ENCODE measurements at regions not wholly inside any gene's neighbourhood (a gene's known extent, or its start where the extent isn't known, plus 50 kb on each side); places are given as distances from the start of the nearest gene placed in this dataset.

DNA sequence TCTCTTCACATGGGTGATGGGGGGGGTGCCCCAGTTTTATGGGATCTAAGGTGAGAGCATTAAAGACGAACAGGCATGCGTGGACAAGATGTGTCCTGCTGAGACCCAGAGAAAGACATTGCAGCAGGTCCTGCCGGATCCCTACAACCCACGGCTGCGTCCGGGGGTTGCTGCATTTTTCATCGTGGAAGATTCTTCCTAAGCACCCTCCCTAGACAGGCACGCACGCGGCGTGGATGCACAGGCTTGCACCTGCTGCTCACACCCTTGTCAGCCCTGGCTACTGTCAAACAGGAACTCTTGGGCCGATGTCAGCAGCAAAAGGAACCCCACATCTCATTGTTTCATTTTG, 280.6 kb upstream of the RTL1 start:
- no peak for DNase-seq

DNA sequence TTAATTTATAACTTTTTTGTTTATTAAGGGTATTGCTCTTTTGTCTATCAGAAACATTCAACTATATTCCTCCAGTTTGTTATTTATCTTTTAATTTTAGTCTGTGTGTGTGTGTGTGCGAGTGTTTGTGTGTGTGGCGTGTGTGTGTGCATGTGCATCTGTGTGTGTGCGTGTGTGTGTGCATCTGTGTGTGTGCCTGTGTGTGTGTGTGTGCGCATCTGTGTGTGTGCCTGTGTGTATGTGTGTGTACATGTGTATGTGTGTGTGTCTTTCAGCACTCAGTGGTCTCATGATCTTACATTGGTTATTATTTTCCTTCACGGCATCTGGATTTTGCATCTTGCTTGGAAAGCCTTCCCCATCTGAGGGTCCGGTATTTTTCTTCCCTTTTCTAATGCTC, 281.1 kb upstream of the RTL1 start:
- no peak for DNase-seq

DNA sequence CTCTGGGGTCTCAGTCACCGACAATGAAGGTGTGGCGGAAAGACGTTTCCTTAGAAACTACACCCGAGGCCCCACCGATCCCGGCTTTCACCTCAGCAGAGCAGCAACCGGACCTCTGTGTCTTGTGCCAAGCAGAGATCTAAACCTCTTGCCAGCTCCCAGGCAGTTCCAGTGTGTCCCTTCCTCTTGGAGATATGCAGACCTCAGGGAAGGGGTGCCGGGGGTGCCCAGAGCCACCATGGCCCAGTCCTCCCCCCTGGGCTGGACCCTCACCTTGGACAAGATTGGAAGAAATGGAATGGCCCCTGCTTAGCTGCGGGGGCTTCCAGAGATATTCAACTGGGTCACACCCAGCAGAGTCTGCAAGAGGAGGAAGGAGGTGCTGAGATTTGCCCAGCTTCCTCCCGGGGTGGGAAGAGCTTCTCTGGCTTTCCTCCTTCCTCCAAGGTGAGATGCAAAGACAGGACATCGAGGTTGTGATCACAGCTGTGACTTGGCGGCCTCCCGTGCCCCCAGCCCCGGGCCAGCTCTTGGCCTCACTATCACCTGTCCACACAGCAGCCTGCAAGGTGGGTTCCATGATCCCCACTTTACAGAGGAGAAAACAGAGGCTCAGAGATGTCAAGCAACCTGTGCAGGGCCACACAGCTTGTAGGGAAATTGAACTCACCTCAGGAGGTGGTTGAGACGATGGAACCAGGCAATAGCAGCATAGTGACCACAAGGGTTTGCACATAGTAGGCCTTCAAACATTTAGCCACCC, 281.7 kb upstream of the RTL1 start:
- no peak for DNase-seq

DNA sequence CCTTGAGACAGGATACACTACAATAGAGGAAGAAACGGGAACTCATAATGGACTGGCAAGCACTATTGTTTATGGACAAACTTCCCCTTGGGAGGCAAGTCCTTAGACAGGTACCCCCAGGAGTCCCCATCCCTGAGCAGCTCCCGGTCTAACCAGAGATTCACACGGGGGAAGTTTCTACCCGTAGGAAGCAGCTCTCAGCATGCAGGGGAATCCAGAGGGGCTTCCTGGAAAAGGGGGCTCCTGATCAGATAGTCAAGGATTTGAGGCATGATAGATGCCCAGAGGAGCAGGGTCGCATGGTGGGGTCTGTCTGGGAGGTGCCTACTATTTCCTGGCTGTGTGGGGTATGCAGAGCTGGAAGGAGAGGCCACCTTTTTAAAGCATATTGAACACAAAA, 282.4 kb upstream of the RTL1 start:
- DNase-seq: no peak

DNA sequence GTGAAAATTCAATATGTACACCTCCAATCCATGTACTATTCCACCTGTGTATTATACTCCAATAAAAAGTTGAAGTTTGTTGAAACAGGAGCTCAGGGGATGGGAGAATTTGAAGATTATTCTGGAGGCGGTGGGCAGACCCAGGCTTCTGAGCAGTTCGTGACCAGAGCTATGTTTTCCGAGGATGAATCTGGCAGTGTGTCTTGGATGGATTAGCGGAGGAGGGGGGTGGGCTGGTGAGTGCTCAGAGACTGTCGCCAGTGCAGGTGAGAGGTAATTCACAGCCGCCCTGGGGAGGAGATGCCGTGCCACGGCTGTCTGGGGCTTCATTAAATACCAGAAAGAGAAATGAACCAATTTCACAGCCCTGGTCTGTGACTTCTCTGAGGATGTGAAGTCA, 283.0 kb upstream of the RTL1 start:
- no peak for DNase-seq

DNA sequence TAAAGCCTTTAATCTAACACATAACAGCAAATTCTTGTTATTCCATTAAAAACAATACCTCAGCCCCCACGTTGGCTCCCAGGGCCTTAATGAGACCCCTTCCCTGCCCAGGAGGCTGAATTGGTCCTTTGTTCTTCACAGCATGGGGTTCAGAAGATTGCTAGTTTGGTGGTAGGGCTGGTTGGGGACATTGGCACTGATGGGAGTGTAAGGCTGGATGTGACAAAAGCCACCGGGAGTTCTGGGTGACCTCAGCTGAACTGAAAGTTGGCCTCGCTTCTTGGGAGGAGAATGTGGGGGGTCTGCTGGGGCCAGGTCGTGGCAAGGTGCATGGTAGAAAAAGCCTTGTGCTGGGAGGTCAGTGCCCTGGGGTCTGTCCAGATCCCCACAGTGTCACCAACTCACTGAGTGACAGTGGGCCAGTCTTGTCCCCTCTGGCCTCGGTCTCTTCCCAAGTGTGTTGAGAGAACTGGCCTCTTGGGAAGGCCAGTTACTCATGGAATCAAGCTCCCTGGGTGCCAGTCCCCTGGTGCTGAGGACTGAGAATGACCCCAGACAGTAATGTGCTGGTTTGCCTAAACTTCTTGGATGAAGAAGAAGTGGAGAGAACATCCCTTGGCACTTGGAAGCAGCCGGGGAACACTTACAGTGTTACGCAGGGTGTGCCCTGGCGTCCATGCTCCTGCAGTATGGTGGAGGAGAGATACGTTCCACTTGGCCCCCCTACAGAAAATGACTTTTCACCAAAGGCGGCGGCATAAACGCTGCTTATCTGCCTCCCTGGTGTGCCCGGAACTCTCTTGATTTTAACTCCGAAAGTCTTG, 283.7 kb upstream of the RTL1 start:
- DNase-seq: no peak

DNA sequence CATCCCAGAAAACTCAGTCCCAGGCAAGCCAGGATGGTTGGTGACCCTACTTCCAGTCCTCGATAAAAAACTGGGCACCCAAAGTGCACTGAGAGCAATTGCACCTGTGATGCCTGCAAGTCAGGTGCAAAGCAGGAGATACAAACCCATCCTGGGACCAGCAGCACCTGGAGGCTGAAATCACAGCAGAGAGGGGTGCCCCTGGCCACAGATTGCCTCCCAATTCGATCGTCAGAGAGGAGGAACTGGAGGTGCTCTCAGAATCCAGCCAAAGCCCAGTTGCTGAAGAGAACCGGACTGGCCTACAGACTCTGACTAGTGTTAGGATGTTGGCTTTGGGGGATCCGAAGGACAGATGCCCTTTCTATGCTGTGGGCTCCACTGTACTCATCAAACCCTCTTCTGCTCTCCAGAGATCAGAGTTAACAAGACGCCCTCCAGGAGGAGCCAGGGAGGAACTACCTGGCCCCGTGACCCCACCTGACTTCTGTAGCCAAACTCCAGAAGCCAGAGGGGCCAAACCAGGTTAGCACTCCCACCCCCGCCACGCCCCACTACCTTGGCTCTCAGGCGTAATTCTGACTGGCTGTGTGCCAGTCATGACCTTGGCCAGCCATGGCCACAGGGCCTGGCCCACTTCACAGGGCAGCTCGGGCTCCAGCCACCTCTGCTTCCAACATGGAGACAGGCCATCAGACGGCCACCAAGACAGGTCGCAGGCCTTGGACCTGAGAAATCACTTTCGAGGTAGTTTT, 284.5 kb upstream of the RTL1 start:
- no peak for DNase-seq

DNA sequence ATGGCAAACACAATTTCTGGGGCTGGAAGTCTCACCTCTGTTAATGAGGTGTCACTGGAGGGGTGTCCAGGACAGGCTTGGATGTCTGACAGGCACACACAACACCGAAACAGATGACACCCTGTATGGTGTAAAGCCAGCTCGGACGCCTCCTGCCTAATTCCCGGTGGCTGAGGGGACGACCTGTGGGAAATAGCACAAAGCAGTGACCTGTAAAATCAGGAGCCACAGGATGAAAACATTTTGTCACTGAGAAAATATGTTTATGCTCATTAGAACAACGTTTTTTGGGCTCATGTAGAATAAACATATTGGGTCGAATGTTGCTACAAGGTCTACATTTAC, 285.0 kb upstream of the RTL1 start:
- no peak for DNase-seq

DNA sequence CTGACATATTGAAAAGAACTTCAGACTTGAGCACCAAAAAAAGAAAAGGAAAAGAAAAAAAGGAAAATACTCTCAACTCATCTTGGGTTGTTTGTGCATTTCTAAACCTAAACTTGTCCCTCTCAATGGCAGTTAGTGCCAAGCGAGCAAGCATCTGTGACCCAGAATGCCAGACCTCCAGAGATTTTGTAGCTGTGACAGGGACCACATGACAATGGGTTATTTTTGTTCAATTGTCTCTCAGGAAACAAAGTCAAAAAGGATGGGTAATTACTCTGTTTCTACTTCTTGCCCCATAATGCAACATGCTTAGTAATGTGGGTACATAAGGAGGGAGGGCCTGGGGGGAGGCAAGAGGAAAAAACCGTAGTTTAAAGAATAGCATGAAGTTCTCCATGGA, 285.7 kb upstream of the RTL1 start:
- no peak for DNase-seq

DNA sequence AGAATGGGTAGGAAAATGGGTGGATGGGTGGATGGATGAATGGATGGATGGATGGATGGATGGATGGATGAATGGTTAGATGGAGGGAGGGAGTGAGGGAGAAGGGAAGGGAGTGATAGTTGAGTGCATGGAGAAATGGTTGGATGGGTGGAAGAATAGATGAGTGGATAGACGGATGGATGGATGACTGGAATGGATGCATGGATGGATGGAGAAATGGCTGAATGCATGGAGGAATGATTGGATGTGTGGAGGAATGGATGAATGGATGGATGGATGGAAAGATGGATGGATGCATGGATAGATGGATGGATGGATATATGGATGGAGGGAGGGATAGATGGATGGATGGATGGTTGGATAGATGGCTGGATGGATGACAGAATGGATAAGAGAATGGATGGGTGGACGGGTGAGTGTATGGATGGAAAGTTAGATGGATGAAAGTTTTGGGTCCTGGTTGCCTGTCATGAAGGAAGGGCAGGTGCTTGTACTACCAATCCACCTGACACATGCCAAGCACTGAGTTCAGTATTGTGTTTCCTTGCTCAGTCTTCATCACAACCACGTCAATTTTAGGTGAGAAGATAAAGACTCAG, 286.5 kb upstream of the RTL1 start:
- DNase-seq: no peak

DNA sequence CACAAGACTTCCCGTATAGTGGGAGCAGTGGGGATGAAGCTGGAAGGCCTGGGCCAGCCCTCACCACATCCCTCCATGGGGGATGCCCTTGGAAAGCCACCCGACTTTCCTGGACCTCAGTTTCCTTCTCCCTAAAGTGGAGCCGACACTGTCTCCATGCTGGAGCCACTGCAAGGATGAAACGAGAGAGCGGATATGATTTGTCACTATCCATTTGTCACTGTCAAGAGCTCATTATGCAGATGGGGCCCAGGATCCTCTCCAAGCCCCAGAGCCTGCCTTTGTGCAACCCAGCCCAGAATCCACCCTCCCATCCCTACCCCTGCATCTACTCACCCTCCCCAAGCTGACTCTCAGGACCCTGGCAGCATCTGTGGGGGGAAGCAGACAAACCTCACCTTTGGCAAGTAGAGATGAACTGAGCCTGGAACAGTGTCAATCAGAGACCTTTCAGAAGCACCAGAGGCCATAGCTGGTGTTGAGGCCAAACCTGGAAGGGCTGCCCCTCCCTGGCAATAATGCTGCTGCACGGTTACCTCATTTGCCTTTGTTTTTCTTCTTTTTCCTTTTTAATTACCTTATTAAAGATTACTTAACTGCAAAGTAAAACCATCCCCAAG, 287.7 kb upstream of the RTL1 start:
- no peak for DNase-seq

DNA sequence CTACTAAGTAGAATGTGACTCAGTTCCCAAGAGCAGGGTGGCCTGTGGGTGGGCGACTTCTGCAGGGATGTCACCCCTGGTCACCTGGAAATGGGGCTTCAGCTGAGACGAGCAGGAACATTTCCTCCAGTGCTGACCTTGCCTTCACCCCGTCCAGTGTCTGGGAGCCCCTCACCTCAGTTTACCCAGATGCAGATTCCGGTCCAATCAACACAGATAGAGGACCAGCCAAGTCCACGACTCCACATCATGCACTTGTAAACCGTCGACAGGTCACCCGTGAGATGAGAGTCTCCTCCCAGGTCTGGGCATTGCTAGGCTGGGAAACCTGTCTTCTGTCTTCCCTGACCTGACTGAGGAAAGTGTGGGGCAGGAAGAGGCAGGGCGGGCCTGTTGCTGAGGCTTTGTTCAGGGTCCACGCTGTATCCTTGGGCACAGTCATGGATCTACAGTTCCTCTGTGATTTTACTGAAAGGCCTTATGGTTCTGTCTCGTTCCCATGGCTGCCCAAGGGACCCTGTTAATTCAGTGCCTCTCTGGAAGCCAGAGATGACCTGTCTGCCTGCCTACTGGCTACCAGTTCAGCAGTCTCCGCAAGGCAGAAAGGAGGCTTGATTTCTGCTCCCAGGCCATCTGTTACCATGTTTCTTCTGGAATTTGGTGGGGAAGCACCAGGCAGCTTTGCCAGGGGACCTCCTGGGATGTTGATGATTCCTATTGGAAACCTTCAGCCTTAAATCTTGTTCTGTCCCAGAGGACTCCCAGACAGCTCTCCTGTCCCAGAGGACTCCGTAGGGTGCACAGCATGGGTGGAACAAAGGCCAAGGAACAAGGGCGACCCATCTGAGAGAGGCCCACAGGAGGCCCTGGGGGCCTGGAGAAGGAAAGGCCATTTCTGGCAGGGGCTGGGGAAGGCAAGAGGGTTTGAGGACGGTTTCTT, 288.5 kb upstream of the RTL1 start:
- DNase-seq: no peak

DNA sequence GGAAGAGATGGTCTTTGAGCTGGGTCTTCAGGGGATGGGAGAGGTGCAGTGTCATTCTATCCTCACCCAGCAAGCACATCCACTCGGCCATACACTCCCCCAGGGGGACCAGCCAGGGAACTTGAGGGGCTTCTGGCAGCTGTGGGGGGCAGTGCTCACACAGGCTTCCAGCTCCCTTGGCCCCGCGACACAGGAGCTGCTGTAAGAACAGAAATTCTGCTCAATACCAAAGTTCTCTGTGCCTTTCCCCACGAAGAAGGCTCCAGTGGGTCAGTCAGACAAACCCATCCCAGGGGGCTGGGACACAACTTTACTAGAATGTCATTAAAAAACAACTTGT, 289.1 kb upstream of the RTL1 start:
- DNase-seq: no peak

DNA sequence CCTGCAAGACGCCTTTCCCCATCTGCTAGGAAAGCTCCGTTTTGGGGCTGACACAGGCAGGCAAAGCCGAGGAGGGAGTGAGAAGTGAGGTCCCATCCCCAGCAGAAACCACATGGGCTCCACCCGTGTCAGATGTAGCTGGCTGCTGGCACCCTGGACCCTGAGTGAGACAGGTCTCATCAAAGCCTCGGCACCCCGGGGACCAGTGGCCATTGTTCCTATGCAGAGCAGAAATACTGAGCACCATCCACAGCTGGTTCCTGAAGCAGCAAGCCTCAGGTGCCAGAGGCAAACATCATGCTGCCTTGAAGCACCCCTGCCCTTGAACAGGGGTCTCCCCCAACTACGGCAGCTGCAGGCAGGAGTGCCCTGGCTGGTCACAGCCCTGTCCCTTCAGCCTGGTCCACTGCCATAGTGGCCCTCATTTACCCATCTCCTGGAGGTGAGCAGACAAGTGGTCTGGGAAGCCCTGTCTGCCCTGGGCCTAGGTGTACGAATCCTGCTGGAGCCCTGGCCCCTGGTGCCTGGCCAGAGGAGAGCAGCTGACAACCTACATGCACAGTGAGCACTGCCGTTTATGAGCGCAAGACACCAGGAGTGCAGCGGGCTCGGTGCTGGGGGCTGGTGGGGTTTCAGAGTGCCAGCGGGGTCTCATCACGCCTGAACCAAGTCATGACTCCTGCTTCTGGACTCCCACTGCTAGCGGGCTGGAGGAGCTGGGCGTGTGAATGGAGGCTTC, 289.8 kb upstream of the RTL1 start:
- no peak for DNase-seq

DNA sequence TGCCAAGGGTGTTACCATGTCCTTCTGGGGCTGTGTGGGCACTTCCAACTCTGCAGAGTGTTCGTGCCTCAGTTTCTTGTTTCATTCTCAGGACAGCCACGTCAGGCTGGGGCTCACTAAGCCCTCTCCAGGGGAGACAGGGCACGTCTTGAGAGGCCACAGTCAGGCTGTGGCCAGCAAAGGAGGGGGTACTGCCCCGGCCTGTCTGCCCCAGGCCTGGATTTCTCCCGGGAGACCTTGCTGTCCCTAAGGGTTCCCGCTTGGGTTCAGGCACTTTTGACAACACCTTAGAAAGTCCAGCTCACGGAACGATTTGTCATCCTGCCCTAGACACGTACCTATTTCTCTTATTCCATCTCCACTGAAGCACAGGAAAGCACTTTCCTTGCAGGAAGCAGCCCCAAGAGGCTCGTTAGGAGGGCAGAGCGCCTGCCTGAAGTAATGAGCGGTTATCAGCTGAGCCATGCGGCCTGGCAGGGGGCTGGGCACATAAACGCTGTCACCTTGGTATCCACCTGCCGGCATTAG, 290.4 kb upstream of the RTL1 start:
- DNase-seq: no peak

DNA sequence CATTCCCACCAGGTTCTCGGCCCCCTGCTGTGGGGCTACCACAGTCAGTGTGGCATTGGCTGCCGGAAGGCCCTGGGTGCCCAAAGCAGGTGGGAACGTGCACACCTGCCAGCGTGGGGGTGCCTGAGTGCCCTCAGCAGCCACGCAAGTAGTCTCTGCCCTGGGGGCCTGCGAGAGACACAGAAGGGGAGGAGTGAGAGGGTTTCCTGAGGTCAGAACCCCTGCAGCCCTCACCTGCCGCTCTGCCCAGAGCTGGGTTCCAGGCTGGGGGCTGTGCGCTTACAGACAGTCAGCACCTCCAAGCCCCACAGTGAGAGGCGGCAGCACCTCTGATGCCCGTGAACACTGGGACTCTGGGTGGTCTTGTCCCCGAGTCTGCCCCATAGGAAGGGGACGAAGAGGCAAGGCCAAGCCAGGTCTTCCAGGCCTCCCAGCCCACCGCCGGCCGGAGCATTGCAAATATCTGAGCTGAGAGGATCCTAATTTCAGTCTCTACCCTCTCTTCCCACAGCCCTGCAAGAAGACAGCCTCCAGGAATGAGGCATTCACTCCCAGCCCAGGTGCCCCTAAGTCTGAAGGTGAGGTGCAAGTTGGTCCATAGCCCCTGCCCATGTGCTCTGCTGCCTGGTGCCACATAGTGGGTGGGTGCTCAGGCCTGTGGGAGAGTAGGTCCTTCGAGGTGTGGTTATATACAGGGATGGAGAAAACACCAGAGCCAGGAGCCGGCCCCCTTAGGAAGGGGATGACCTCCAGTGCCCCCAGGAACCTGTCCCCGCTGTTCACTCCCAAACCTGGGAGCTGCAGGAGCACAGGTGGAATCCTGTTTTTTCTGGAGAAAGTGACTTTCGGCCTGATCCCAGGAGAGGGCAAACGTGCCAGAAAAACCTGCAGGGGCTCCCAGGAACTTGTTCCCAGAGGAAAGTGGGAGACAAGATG, 291.1 kb upstream of the RTL1 start:
- DNase-seq: no peak

DNA sequence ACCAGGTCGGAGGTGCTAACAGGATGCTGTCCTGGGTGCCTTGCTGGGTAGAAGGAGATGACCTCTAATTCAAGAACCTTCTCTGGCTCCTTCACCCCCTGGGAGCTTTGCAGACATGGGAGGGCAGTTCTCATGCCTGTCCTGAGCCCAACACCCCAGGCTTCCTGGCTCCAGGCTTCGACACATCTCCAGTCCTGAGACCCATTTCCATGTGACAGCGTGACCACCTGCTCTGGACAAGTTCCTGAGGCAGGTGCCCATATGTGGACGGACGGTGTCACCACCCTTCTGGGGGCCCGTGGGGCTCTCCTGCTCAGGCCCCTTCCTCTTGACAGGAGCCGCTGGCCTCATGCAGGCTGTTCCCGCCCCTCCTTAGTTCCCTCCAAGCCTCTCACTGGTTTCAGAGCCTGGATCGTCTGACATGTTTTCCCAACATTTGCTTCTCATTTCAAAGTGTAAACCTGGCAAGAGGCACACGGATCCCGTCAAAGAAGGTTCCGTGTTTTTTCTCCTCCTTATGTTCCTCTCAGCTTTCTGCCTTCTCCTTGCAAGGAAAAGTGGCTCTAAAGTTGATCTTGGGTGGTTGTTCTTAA, 291.9 kb upstream of the RTL1 start:
- no peak for DNase-seq

DNA sequence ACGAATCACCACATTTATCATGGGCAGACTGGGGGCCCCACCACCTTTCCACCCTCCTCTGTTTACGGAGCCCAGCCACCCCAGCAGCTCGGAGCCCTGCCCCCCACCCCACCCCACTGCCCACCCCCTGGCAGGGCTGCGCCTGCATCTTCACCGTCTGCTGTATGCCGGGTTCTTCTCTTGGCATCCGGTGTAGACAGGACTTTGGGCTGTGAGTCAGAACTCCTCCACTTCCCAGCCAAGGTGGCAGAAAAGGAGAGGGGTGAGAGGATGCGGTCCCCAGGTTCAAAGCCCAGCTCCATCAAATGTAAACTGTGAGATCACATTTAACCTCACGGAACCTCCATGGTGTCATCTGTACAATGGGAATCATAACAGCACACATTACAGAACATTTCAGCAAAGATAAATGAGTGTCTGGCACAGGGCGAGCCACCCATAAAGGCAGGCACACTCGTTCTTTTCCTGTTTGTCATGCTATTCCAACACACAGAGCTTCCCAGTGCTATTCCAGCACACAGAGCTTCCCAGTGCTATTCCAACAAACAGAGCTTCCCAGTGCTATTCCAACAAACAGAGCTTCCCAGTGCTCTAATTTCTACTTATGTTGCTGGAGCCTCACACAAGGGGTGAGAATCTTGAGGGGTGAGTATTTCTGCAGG, 292.7 kb upstream of the RTL1 start:
- no peak for DNase-seq
